Colonic mucosa (tissue), 4 donors: ENCODE measurements at regions not wholly inside any gene's neighbourhood (a gene's known extent, or its start where the extent isn't known, plus 50 kb on each side); places are given as distances from the start of the nearest gene placed in this dataset.

ENCODE experiments used
- DNase-seq: peaks from one replicate; pipeline ENCODE4 v3.0.0-alpha.2; 2020
- H3K27ac ChIP-seq: fragments of 200-600 bp; one replicate; pipeline ENCODE4 v1.8.0; 2021
- H3K27me3 ChIP-seq: fragments of 200-600 bp; one replicate; pipeline ENCODE4 v1.8.0; 2021
- H3K36me3 ChIP-seq: fragments of 200-600 bp; one replicate; pipeline ENCODE4 v1.8.0; 2021
- H3K4me1 ChIP-seq: fragments of 200-600 bp; one replicate; pipeline ENCODE4 v1.8.0; 2021; ENCODE audit warnings: mild to moderate bottlenecking
- H3K4me3 ChIP-seq: fragments of 200-600 bp; one replicate; pipeline ENCODE4 v1.8.0; 2021
- H3K9ac ChIP-seq, 2 donors: one replicate each; pipeline ENCODE4 v1.7.0; 2013; ENCODE audit warnings: control low read depth in 2 of 2, low read depth in 2 of 2, low read length in 2 of 2
- H3K9me3 ChIP-seq: fragments of 200-600 bp; one replicate; pipeline ENCODE4 v1.8.0; 2021
- intact Hi-C: fragments of 100-400 bp; cut with DNase I; formaldehyde crosslinking; loops from one replicate; pipeline ENCODE4 v1.14.1; 2022
- TF ChIP-seq, protein P1 (sequence below): fragments of 200-600 bp; IDR thresholded peaks from one replicate; pipeline ENCODE4 v1.8.0; 2022; ENCODE audit warnings: antibody characterized with exemption, mild to moderate bottlenecking
- donor health status: healthy.
- donor health status: DM: no; HTN: no; CAD: no.
- donor health status: DM: no; HTN: no; CAD: no.

GRCh38 chr1:115170961-115171392, 81.7 kb upstream of the TSPAN2 start:
- Histone ChIP-seq H3K36me3 (no peaks in the 10 kb centered on the region), H3K4me1 (no peaks in the 10 kb centered on the region), H3K27ac (no peak overlapping the region), H3K9me3 (no peaks in the 10 kb centered on the region), H3K27me3 (no peaks in the 10 kb centered on the region), H3K9ac (no peak overlapping the region), H3K4me3 (no peak overlapping the region)
- no peak for DNase-seq
- TF ChIP-seq, protein P1, sequence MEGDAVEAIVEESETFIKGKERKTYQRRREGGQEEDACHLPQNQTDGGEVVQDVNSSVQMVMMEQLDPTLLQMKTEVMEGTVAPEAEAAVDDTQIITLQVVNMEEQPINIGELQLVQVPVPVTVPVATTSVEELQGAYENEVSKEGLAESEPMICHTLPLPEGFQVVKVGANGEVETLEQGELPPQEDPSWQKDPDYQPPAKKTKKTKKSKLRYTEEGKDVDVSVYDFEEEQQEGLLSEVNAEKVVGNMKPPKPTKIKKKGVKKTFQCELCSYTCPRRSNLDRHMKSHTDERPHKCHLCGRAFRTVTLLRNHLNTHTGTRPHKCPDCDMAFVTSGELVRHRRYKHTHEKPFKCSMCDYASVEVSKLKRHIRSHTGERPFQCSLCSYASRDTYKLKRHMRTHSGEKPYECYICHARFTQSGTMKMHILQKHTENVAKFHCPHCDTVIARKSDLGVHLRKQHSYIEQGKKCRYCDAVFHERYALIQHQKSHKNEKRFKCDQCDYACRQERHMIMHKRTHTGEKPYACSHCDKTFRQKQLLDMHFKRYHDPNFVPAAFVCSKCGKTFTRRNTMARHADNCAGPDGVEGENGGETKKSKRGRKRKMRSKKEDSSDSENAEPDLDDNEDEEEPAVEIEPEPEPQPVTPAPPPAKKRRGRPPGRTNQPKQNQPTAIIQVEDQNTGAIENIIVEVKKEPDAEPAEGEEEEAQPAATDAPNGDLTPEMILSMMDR: no peak
- intact Hi-C loops: no loop called here

DNA sequence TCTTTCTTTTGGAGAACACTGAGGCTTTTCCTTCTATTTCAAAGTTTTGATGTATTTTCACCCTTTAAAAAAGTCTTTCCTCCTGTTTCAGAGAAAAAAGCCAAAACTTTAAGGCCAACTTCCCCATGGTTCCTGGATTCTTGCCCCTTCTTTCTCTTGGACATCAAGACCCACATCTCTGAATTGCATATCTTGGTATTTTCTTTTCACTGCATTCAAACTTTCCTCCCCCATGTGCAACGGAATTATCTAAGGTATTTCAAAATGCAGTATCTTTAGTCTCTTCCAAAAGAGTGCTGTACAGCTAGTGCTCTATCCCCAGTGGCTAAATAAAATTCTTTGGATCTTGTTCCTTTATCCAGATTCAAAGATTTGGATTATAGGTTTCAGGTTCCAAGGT, 81.1 kb upstream of the TSPAN2 start:
- no peak for DNase-seq
- Histone ChIP-seq H3K27me3 (no peaks in the 10 kb centered on the region), H3K4me1 (no peaks in the 10 kb centered on the region), H3K4me3 (no peak overlapping the region), H3K9ac (no peak overlapping the region), H3K36me3 (no peaks in the 10 kb centered on the region), H3K27ac (no peak overlapping the region), H3K9me3 (no peaks in the 10 kb centered on the region)
- TF ChIP-seq, protein P1: no peak
- intact Hi-C loops: no loop called here

DNA sequence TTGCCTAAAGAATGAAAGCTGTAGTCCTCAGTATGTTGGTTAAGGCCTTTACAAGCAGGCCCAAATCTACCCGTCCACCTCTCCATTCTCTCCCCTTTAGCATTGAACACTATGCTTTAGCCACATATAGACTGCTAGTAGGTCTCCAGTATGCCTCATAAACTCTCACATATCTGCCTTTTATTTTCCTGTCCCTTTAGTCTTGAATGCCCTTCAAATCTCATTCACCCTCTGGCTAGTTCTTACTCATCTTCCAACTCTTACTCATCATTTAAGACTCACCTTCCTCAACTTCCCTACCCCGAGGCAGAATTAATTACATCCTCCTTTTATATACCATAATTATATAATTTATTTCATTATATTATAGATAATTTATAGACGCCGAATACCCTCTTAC, 78.7 kb upstream of the TSPAN2 start:
- Histone ChIP-seq H3K27me3 (no peaks in the 10 kb centered on the region), H3K4me3 (no peak overlapping the region), H3K4me1 (no peaks in the 10 kb centered on the region), H3K9ac (no peak overlapping the region), H3K9me3 (no peaks in the 10 kb centered on the region), H3K27ac (no peak overlapping the region), H3K36me3 (no peaks in the 10 kb centered on the region)
- intact Hi-C loops: no loop called here
- DNase-seq: no peak
- TF ChIP-seq, protein P1: no peak

DNA sequence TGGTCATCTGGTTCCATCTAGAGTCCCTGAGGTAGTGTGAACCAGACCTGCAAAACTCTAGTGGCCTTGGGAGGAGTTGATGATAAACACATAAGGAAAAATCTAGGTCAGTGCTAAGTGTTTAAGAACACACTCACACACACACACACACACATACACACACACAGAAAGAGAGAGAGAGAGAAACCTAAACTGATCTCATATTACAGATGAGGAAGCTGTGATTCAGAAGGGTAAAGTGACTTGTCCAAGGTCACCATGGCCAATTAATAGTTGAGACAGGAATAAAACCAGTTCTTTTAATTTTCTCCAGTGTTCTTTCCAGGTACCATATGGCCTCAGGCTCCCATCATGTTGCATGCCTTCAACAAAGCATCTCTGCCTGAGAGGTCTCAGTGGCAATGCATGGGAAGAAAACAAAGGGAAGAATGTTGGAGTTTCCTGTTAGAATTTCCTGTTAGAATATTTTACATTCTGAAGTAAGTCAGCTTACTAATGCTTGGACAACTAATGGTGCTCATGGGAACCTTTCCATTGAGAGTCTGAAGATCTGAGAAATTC, 77.3 kb upstream of the TSPAN2 start:
- H3K27me3 ChIP-seq: no peaks in the 10 kb centered on the region
- no peaks in the 10 kb centered on the region for H3K36me3 ChIP-seq
- intact Hi-C loops: no loop called here
- H3K4me3 ChIP-seq: no peak overlapping the region
- H3K27ac ChIP-seq: no peak overlapping the region
- no peak overlapping the region for H3K9ac ChIP-seq
- DNase-seq: no peak
- H3K9me3 ChIP-seq: no peaks in the 10 kb centered on the region
- TF ChIP-seq, protein P1: no peak
- no peaks in the 10 kb centered on the region for H3K4me1 ChIP-seq

DNA sequence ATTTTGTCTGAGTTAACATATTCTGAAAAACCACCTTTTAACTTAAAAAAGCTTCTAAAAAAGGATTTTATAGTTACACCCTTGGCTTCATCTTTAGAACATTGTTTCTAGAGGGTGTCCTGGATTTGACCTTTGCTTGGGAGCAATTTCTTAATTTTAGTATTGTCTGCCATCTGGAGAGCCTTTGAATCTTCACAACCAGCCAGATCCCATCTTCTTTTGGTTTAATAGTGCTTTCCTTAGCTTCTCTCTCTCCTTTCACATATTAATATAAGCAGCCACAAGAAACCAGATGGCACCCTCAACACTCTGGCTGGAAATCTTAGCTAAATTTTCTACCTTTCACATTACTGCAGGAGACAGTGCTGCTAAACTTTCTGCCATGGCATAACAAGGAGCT, 76.5 kb upstream of the TSPAN2 start:
- no peaks in the 10 kb centered on the region for H3K4me1 ChIP-seq
- H3K36me3 ChIP-seq: no peaks in the 10 kb centered on the region
- no peak overlapping the region for H3K9ac ChIP-seq
- no peaks in the 10 kb centered on the region for H3K9me3 ChIP-seq
- intact Hi-C loops: no loop called here
- H3K4me3 ChIP-seq: no peak overlapping the region
- TF ChIP-seq, protein P1: no peak
- H3K27me3 ChIP-seq: no peaks in the 10 kb centered on the region
- DNase-seq: no peak
- H3K27ac ChIP-seq: no peak overlapping the region
